HepG2 (cell line): ENCODE measurements at regions not wholly inside any gene's neighbourhood (a gene's known extent, or its start where the extent isn't known, plus 50 kb on each side); places are given as distances from the start of the nearest gene placed in this dataset.

Experiments
- ATAC-seq: fragments of 200-7000 bp; cut with Tn5 transposase; 3 replicates; pipeline ENCODE4 v1.9.1; 2020; ENCODE audit warnings: mild to moderate bottlenecking, moderate library complexity
- BruUV-seq: library from RNA; stranded (reverse); fragments of 400-500 nt; replicated peaks from 2 replicates; lab custom pipeline; 2021; lab: Mats Ljungman, UMichigan
- CTCF ChIA-PET: fragments of 300-600 bp; formaldehyde crosslinking; extraction: SDS; loops from one replicate; lab custom pipeline; 2021; ENCODE audit warnings: low total read pairs, inconsistent platforms, low intra/inter-chr PET ratio; lab: Yijun Ruan, JAX
- POLR2A ChIA-PET: fragments of 350-600 bp; sonication (Branson Sonifier 250); formaldehyde crosslinking; loops from one replicate; lab custom pipeline; 2020; ENCODE audit warnings: antibody characterized with exemption, inconsistent platforms; lab: Yijun Ruan, JAX
- DNase-seq: peaks from one replicate; pipeline ENCODE4 v3.0.0-alpha.2; 2015; ENCODE audit warnings: low spot score
- FAIRE-seq: peaks from 3 replicates; lab custom pipeline; 2011; peaks lifted over from hg19 to GRCh38; lab: Jason Lieb, UNC
- H2AFZ ChIP-seq: one replicate; pipeline ENCODE4 v1.6.1; 2011; ENCODE audit warnings: low read length, inconsistent platforms
- H3K27ac ChIP-seq: fragments of 300-600 bp; 3 replicates; pipeline ENCODE4 v1.8.0; 2011; ENCODE audit warnings: mixed run types, mild to moderate bottlenecking, mixed read lengths, low read length, inconsistent platforms; ENCODE audit not compliant: insufficient read depth; ENCODE audit errors: extremely low read length
- H3K27me3 ChIP-seq, 2 experiments: fragments of 200-600 bp in 1 of 2; 2 replicates in 1 of 2; 3 replicates in 1 of 2; pipeline versions ENCODE4 v1.6.0 to v1.8.0; 2011; ENCODE audit warnings: low read length in 2 of 2, mild to moderate bottlenecking in 2 of 2, moderate library complexity in 2 of 2, inconsistent platforms in 1 of 2; ENCODE audit not compliant: insufficient read depth in 2 of 2, control insufficient read depth in 1 of 2
- H3K36me3 ChIP-seq, 2 experiments: fragments of 200-600 bp in 1 of 2; replicated peaks in 1 of 2; 2 replicates in 1 of 2; 3 replicates in 1 of 2; pipeline versions ENCODE4 v1.5.1 to v1.8.0; 2011; ENCODE audit warnings: low read length in 2 of 2, inconsistent platforms in 1 of 2; ENCODE audit not compliant: insufficient read depth in 2 of 2, control insufficient read depth in 1 of 2
- H3K4me1 ChIP-seq: 2 replicates; pipeline ENCODE4 v1.5.1; 2012; ENCODE audit warnings: low read length, inconsistent platforms; ENCODE audit not compliant: insufficient read depth
- H3K4me2 ChIP-seq: 2 replicates; pipeline ENCODE4 v1.6.0; 2011; ENCODE audit warnings: low read depth, low read length, inconsistent platforms
- H3K4me3 ChIP-seq, 3 experiments: fragments of 200-600 bp in 1 of 3; sonication (generic), shearing (Covaris generic) in 1 of 3; replicated peaks in 1 of 3; 2 replicates each; pipeline ENCODE4 v1.5.1; 2011 to 2016; ENCODE audit warnings: low read length in 3 of 3, inconsistent platforms in 2 of 3, low read depth in 2 of 3, mild to moderate bottlenecking in 2 of 3, control low read depth in 1 of 3, mixed read lengths in 1 of 3; ENCODE audit not compliant: insufficient read depth in 1 of 3
- H3K79me2 ChIP-seq: one replicate; pipeline ENCODE4 v1.6.1; 2011; ENCODE audit warnings: low read length, inconsistent platforms; ENCODE audit not compliant: insufficient read depth
- H3K9ac ChIP-seq: 2 replicates; pipeline ENCODE4 v1.6.0; 2011; ENCODE audit warnings: mild to moderate bottlenecking, low read depth, low read length, inconsistent platforms; ENCODE audit not compliant: insufficient read depth
- H3K9me3 ChIP-seq: 2 replicates; pipeline ENCODE4 v1.5.1; 2012; ENCODE audit warnings: mild to moderate bottlenecking, low read length
- H4K20me1 ChIP-seq: 2 replicates; pipeline ENCODE4 v1.6.0; 2011; ENCODE audit warnings: inconsistent platforms, mild to moderate bottlenecking, low read length, moderate library complexity; ENCODE audit not compliant: insufficient read depth
- ATF7-NPFF ChIP-seq: sonication (generic); formaldehyde crosslinking; IDR thresholded peaks from 2 replicates; pipeline ENCODE4 v1.8.1; 2023; ENCODE audit warnings: mild to moderate bottlenecking, low read depth, missing genetic modification reagents, moderate library complexity
- CAMTA2 ChIP-seq: sonication (generic); formaldehyde crosslinking; IDR thresholded peaks from 2 replicates; pipeline ENCODE4 v1.4.0; 2020; ENCODE audit warnings: mild to moderate bottlenecking, missing genetic modification reagents, borderline replicate concordance
- GATAD2A ChIP-seq: IDR thresholded peaks from 2 replicates; pipeline ENCODE4 v1.6.1; 2016
- IKZF4 ChIP-seq: sonication (generic); formaldehyde crosslinking; IDR thresholded peaks from 2 replicates; pipeline ENCODE4 v1.5.1; 2020; ENCODE audit warnings: borderline replicate concordance, mild to moderate bottlenecking, low read depth, missing genetic modification reagents; ENCODE audit errors: not compliant biosample characterization
- MED1 ChIP-seq: sonication (generic); formaldehyde crosslinking; IDR thresholded peaks from 2 replicates; pipeline ENCODE4 v1.4.0; 2020; ENCODE audit warnings: missing genetic modification reagents
- NFIC ChIP-seq: IDR thresholded peaks from 2 replicates; pipeline ENCODE4 v1.6.1; 2012; ENCODE audit warnings: mild to moderate bottlenecking, low read length, inconsistent platforms
- RCOR2 ChIP-seq: IDR thresholded peaks from 2 replicates; pipeline ENCODE4 v1.6.1; 2016; ENCODE audit warnings: missing biosample characterization, missing genetic modification reagents
- SMARCC2 ChIP-seq: fragments of 450-650 bp; IDR thresholded peaks from 2 replicates; pipeline ENCODE4 v1.6.1; 2017; ENCODE audit warnings: antibody characterized with exemption, mild to moderate bottlenecking
- SMARCE1 ChIP-seq: fragments of 450-650 bp; IDR thresholded peaks from 2 replicates; pipeline ENCODE4 v1.6.1; 2017; ENCODE audit warnings: borderline replicate concordance
- SP5 ChIP-seq: IDR thresholded peaks from 2 replicates; pipeline ENCODE4 v1.6.1; 2016; ENCODE audit warnings: low read depth, borderline replicate concordance
- ZBTB44 ChIP-seq: sonication (generic); formaldehyde crosslinking; IDR thresholded peaks from 2 replicates; pipeline ENCODE4 v1.4.0; 2020; ENCODE audit warnings: missing genetic modification reagents
- ZFP82 ChIP-seq: sonication (generic); formaldehyde crosslinking; IDR thresholded peaks from 2 replicates; pipeline ENCODE4 v1.5.1; 2020; ENCODE audit warnings: mild to moderate bottlenecking, missing genetic modification reagents, borderline replicate concordance
- ZFX ChIP-seq: sonication (generic); formaldehyde crosslinking; IDR thresholded peaks from 2 replicates; pipeline ENCODE4 v1.4.0; 2020; ENCODE audit warnings: mild to moderate bottlenecking, low read depth, missing genetic modification reagents, moderate library complexity
- ZNF331 ChIP-seq: sonication (generic); formaldehyde crosslinking; IDR thresholded peaks from 2 replicates; pipeline ENCODE4 v1.4.0; 2020; ENCODE audit warnings: missing genetic modification reagents
- ZNF563 ChIP-seq: sonication (generic); formaldehyde crosslinking; IDR thresholded peaks from 2 replicates; pipeline ENCODE4 v1.8.0; 2022; ENCODE audit warnings: mild to moderate bottlenecking, moderate library complexity, missing genetic modification reagents
- ZNF605 ChIP-seq: sonication (generic); formaldehyde crosslinking; IDR thresholded peaks from 2 replicates; pipeline ENCODE4 v1.8.0; 2022; ENCODE audit warnings: mild to moderate bottlenecking, missing genetic modification reagents
- ZNF788 ChIP-seq: sonication (generic); formaldehyde crosslinking; IDR thresholded peaks from 2 replicates; pipeline ENCODE4 v1.5.0; 2020; ENCODE audit warnings: mild to moderate bottlenecking, missing genetic modification reagents, borderline replicate concordance
- WGBS: methylation state at CpG from one replicate; pipeline ENCODE4 v1.1.6; 2017; ENCODE audit warnings: low lambda C conversion rate; 5-methylcytosine and 5-hydroxymethylcytosine counted together
- in situ Hi-C: cut with HindIII; loops from 2 replicates; pipeline ENCODE4 v1.10.0; 2017; ENCODE audit warnings: low pct_unique_long_range_greater_than_20kb; ENCODE audit not compliant: extremely low pct_ligation_motif_present
- intact Hi-C: fragments of 100-400 bp; cut with micrococcal nuclease; formaldehyde crosslinking; loops from one replicate; pipeline ENCODE4 v1.10.0; 2022; ENCODE audit not compliant: unreplicated experiment
- TF ChIP-seq, protein P1 (sequence below): sonication (generic); formaldehyde crosslinking; conservative IDR thresholded peaks from 2 replicates; pipeline ENCODE4 v1.5.0; 2020; ENCODE audit warnings: missing genetic modification reagents

GRCh38 chr16:64845071-64845470 lies 276.8 kb downstream of the CDH11 start (continued):
- TF ChIP-seq ATF7-NPFF (CRISPR knock-in tag) (no peak), ZNF788 (no peak), MED1 (CRISPR knock-in tag) (no peak)
- TF ChIP-seq, all 625 proteins: peak for 0

DNA sequence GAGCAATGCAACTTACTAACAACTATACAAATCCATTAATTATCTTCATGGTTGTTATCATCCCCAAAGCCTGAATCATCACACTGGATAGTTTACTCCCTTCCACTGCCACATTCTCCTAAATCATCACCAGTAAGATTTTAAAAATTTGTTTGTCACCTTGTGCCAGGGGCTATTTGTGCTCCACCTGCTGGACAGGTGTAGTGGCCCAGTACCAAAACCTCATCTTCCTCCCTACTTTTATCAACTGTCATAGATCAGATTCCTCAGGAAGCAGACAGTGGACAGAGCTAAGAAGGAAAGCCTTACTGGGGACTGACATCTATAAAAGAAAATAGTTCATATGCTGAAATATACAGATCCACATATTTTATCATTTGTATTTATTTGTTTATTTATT lies 280.4 kb downstream of the CDH11 start:
- H3K4me3 ChIP-seq, result no peak overlapping the region
- DNase-seq, result no peak
- no peaks in the 10 kb centered on the region for H4K20me1 ChIP-seq
- no peaks in the 10 kb centered on the region for H3K79me2 ChIP-seq
- peaks cover 94% of the 10 kb centered on the region for H3K9me3 ChIP-seq
- no peak for TF ChIP-seq SMARCC2
- CTCF ChIA-PET, result no interaction called here
- no peak overlapping the region for H3K9ac ChIP-seq
- POLR2A ChIA-PET, result no interaction called here
- no peak for FAIRE-seq
- H2AFZ ChIP-seq, result no peak overlapping the region
- in situ Hi-C loops, result no loop called here
- H3K4me2 ChIP-seq, result no peak overlapping the region
- no peaks in the 10 kb centered on the region for H3K27me3 ChIP-seq
- ATAC-seq, result no peak
- H3K4me1 ChIP-seq, result no peaks in the 10 kb centered on the region
- intact Hi-C loops, result no loop called here
- H3K36me3 ChIP-seq, result no peaks in the 10 kb centered on the region
- H3K27ac ChIP-seq, result no peak overlapping the region
- BruUV-seq, result no TSS peak

DNA sequence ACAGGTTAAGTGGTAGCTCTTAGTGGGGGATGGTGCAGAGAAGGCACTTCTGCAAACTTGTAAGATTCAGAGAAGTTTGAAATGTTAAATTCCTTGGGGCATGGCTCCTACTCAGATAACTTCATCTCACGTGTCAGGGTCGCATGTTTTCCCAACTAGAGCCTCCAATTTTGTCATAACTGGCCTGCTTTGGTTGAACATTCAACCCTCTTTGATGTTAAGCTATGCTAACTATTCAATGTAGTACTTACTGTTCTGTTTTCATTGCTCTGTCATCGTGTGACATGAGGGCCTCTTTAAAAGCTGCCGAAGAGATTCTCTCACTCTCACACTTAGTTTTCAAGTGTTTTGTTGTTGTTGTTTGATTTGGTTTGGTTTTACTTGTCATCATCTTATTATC lies 280.8 kb downstream of the CDH11 start:
- in situ Hi-C loops, result no loop called here
- Histone ChIP-seq H3K9me3 (peaks cover 94% of the 10 kb centered on the region), H3K27ac (no peak overlapping the region), H4K20me1 (no peaks in the 10 kb centered on the region), H3K4me1 (no peaks in the 10 kb centered on the region), H3K9ac (no peak overlapping the region), H3K27me3 (no peaks in the 10 kb centered on the region), H3K36me3 (no peaks in the 10 kb centered on the region), H2AFZ (no peak overlapping the region), H3K4me3 (no peak overlapping the region), H3K4me2 (no peak overlapping the region), H3K79me2 (no peaks in the 10 kb centered on the region)
- BruUV-seq, result no TSS peak
- intact Hi-C loops, result no loop called here
- ATAC-seq (no peak), FAIRE-seq (no peak), DNase-seq (no peak)
- POLR2A ChIA-PET, result no interaction called here
- 0% methylated on average over 4 of the region's 4 CpGs for WGBS
- CTCF ChIA-PET, result no interaction called here
- TF ChIP-seq IKZF4 (CRISPR knock-in tag) (no peak), ZNF331 (no peak), ZNF563 (CRISPR knock-in tag) (no peak), ZBTB44 (no peak), NFIC (no peak), SP5 (no peak), ZFP82 (CRISPR knock-in tag) (no peak), ZNF605 (no peak), CAMTA2 (no peak), ZFX (CRISPR knock-in tag) (no peak), SMARCE1 (no peak), RCOR2 (no peak), GATAD2A (CRISPR knock-in tag) (no peak)
- TF ChIP-seq, protein P1, sequence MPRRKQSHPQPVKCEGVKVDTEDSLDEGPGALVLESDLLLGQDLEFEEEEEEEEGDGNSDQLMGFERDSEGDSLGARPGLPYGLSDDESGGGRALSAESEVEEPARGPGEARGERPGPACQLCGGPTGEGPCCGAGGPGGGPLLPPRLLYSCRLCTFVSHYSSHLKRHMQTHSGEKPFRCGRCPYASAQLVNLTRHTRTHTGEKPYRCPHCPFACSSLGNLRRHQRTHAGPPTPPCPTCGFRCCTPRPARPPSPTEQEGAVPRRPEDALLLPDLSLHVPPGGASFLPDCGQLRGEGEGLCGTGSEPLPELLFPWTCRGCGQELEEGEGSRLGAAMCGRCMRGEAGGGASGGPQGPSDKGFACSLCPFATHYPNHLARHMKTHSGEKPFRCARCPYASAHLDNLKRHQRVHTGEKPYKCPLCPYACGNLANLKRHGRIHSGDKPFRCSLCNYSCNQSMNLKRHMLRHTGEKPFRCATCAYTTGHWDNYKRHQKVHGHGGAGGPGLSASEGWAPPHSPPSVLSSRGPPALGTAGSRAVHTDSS (CRISPR knock-in tag), result no peak
